GM23338 (cell line): ENCODE measurements at regions not wholly inside any gene's neighbourhood (a gene's known extent, or its start where the extent isn't known, plus 50 kb on each side); places are given as distances from the start of the nearest gene placed in this dataset.

Experiments used
- EZH2 ChIP-seq: fragments of 200-600 bp; sonication (generic); IDR thresholded peaks from one replicate; pipeline ENCODE4 v1.8.0; 2017; ENCODE audit warnings: antibody characterized with exemption, mild to moderate bottlenecking, low read depth; ENCODE audit not compliant: unreplicated experiment
- JUNB ChIP-seq: IDR thresholded peaks from one replicate; pipeline ENCODE4 v1.6.1; 2016; ENCODE audit warnings: antibody characterized with exemption; ENCODE audit not compliant: unreplicated experiment
- POLR2AphosphoS5 ChIP-seq: IDR thresholded peaks from 2 replicates; pipeline ENCODE4 v1.6.1; 2016; ENCODE audit warnings: antibody characterized with exemption, low read depth
- TF ChIP-seq, protein P1 (sequence below), 2 experiments: fragments of 200-600 bp in 1 of 2; sonication (generic) in 1 of 2; conservative IDR thresholded peaks; 2 replicates each; pipeline versions ENCODE4 v1.5.1 to v1.6.1; 2016 to 2017; ENCODE audit warnings: antibody characterized with exemption in 2 of 2, low read depth in 2 of 2, mild to moderate bottlenecking in 2 of 2, moderate library complexity in 1 of 2
- TF ChIP-seq, protein P2 (sequence below): IDR thresholded peaks from one replicate; pipeline ENCODE4 v1.6.1; 2018; ENCODE audit warnings: antibody characterized with exemption; ENCODE audit not compliant: unreplicated experiment
- TF ChIP-seq, protein P3 (sequence below): fragments of 250-450 bp; sonication (Bioruptor Pico); IDR thresholded peaks from 2 replicates; pipeline ENCODE4 v1.5.0; 2020; ENCODE audit warnings: mild to moderate bottlenecking, moderate library complexity

DNA sequence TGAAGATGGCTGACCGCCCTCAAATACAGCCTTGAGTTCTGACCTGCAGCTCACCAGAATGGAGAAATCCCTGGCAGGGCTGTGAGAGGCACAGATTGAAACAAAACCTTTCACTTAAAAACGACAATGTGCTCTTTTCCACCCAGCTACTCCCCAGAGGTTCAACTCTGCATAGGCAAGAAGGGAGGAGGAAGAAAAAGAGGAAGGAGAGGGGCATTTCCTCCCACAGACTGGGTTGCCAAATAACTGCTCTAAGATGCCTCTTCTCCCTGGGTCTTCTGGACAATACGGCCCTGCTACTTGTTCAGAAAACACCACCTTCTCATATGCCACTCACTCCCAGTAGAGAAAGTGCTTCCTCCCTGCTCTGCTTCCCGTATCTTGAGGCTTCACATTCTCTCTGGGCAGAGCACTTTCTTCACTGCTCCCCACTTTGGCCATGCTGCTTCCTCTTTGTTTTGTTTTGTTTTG lies 136.4 kb upstream of the SLC1A4 start:
- TF ChIP-seq, protein P1, sequence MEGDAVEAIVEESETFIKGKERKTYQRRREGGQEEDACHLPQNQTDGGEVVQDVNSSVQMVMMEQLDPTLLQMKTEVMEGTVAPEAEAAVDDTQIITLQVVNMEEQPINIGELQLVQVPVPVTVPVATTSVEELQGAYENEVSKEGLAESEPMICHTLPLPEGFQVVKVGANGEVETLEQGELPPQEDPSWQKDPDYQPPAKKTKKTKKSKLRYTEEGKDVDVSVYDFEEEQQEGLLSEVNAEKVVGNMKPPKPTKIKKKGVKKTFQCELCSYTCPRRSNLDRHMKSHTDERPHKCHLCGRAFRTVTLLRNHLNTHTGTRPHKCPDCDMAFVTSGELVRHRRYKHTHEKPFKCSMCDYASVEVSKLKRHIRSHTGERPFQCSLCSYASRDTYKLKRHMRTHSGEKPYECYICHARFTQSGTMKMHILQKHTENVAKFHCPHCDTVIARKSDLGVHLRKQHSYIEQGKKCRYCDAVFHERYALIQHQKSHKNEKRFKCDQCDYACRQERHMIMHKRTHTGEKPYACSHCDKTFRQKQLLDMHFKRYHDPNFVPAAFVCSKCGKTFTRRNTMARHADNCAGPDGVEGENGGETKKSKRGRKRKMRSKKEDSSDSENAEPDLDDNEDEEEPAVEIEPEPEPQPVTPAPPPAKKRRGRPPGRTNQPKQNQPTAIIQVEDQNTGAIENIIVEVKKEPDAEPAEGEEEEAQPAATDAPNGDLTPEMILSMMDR (conservative IDR thresholded peaks at IDR 0.05; ENCODE audit: low read depth in 2 of 2), result no peak
- TF ChIP-seq EZH2, result no peak
- TF ChIP-seq POLR2AphosphoS5, result no peak
- TF ChIP-seq, protein P2, sequence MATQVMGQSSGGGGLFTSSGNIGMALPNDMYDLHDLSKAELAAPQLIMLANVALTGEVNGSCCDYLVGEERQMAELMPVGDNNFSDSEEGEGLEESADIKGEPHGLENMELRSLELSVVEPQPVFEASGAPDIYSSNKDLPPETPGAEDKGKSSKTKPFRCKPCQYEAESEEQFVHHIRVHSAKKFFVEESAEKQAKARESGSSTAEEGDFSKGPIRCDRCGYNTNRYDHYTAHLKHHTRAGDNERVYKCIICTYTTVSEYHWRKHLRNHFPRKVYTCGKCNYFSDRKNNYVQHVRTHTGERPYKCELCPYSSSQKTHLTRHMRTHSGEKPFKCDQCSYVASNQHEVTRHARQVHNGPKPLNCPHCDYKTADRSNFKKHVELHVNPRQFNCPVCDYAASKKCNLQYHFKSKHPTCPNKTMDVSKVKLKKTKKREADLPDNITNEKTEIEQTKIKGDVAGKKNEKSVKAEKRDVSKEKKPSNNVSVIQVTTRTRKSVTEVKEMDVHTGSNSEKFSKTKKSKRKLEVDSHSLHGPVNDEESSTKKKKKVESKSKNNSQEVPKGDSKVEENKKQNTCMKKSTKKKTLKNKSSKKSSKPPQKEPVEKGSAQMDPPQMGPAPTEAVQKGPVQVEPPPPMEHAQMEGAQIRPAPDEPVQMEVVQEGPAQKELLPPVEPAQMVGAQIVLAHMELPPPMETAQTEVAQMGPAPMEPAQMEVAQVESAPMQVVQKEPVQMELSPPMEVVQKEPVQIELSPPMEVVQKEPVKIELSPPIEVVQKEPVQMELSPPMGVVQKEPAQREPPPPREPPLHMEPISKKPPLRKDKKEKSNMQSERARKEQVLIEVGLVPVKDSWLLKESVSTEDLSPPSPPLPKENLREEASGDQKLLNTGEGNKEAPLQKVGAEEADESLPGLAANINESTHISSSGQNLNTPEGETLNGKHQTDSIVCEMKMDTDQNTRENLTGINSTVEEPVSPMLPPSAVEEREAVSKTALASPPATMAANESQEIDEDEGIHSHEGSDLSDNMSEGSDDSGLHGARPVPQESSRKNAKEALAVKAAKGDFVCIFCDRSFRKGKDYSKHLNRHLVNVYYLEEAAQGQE, result no peak
- TF ChIP-seq, protein P3, sequence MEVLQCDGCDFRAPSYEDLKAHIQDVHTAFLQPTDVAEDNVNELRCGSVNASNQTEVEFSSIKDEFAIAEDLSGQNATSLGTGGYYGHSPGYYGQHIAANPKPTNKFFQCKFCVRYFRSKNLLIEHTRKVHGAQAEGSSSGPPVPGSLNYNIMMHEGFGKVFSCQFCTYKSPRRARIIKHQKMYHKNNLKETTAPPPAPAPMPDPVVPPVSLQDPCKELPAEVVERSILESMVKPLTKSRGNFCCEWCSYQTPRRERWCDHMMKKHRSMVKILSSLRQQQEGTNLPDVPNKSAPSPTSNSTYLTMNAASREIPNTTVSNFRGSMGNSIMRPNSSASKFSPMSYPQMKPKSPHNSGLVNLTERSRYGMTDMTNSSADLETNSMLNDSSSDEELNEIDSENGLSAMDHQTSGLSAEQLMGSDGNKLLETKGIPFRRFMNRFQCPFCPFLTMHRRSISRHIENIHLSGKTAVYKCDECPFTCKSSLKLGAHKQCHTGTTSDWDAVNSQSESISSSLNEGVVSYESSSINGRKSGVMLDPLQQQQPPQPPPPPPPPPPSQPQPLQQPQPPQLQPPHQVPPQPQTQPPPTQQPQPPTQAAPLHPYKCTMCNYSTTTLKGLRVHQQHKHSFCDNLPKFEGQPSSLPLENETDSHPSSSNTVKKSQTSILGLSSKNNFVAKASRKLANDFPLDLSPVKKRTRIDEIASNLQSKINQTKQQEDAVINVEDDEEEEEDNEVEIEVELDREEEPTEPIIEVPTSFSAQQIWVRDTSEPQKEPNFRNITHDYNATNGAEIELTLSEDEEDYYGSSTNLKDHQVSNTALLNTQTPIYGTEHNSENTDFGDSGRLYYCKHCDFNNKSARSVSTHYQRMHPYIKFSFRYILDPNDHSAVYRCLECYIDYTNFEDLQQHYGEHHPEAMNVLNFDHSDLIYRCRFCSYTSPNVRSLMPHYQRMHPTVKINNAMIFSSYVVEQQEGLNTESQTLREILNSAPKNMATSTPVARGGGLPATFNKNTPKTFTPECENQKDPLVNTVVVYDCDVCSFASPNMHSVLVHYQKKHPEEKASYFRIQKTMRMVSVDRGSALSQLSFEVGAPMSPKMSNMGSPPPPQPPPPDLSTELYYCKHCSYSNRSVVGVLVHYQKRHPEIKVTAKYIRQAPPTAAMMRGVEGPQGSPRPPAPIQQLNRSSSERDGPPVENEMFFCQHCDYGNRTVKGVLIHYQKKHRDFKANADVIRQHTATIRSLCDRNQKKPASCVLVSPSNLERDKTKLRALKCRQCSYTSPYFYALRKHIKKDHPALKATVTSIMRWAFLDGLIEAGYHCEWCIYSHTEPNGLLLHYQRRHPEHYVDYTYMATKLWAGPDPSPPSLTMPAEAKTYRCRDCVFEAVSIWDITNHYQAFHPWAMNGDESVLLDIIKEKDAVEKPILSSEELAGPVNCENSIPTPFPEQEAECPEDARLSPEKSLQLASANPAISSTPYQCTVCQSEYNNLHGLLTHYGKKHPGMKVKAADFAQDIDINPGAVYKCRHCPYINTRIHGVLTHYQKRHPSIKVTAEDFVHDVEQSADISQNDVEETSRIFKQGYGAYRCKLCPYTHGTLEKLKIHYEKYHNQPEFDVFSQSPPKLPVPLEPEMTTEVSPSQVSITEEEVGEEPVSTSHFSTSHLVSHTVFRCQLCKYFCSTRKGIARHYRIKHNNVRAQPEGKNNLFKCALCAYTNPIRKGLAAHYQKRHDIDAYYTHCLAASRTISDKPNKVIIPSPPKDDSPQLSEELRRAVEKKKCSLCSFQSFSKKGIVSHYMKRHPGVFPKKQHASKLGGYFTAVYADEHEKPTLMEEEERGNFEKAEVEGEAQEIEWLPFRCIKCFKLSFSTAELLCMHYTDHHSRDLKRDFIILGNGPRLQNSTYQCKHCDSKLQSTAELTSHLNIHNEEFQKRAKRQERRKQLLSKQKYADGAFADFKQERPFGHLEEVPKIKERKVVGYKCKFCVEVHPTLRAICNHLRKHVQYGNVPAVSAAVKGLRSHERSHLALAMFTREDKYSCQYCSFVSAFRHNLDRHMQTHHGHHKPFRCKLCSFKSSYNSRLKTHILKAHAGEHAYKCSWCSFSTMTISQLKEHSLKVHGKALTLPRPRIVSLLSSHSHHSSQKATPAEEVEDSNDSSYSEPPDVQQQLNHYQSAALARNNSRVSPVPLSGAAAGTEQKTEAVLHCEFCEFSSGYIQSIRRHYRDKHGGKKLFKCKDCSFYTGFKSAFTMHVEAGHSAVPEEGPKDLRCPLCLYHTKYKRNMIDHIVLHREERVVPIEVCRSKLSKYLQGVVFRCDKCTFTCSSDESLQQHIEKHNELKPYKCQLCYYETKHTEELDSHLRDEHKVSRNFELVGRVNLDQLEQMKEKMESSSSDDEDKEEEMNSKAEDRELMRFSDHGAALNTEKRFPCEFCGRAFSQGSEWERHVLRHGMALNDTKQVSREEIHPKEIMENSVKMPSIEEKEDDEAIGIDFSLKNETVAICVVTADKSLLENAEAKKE (CRISPR knock-in tag), result no peak
- TF ChIP-seq JUNB, result no peak
